ENCODE measurements at regions not wholly inside any gene's neighbourhood (a gene's known extent, or its start where the extent isn't known, plus 50 kb on each side); places are given as distances from the start of the nearest gene placed in this dataset.

DNA sequence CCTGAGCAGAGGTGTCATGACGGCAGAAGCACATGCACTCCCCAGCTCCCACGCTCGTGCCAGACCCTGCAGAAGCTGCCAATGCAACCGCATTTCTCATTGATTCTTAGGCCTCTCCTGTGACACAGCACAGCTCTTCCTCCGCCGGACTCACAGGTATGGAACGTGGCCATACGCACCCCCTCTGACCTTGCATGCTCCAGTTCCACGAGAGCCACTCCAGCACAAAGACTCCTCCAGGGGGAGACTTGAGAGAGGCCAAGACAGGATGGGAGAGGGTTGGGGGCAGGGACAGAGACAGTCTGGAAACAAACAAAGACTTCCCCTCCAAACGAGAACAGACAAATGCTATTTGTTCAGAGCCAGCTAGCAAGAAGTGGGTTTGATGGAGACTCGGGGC, 124.3 kb upstream of the PPP2R2D start:
- TF ChIP-seq, protein P1, sequence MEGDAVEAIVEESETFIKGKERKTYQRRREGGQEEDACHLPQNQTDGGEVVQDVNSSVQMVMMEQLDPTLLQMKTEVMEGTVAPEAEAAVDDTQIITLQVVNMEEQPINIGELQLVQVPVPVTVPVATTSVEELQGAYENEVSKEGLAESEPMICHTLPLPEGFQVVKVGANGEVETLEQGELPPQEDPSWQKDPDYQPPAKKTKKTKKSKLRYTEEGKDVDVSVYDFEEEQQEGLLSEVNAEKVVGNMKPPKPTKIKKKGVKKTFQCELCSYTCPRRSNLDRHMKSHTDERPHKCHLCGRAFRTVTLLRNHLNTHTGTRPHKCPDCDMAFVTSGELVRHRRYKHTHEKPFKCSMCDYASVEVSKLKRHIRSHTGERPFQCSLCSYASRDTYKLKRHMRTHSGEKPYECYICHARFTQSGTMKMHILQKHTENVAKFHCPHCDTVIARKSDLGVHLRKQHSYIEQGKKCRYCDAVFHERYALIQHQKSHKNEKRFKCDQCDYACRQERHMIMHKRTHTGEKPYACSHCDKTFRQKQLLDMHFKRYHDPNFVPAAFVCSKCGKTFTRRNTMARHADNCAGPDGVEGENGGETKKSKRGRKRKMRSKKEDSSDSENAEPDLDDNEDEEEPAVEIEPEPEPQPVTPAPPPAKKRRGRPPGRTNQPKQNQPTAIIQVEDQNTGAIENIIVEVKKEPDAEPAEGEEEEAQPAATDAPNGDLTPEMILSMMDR (IDR thresholded peaks at IDR 0.05) = no peak
- TF ChIP-seq POLR2AphosphoS5 (IDR thresholded peaks at IDR 0.05) = no peak
